ENCODE measurements at regions not wholly inside any gene's neighbourhood (a gene's known extent, or its start where the extent isn't known, plus 50 kb on each side); places are given as distances from the start of the nearest gene placed in this dataset.

DNA sequence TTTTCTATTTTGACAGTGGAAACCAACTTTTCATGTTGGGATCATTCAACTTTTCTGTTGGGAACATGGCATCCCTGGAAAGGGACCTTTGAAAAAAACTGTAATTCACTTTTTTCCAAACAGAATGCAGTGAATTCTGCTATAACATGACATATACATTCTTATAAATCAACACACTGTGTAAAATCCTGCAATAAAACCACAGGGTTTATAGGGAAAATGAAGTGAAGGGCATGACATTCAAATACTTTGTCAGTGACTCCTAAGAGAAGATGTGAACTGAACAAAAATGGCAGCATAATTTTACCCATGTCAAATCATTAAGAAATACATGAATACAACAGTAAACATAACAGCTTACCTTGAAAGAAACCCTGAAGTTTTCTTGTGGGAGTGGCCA lies 264.5 kb upstream of the ANKRD50 start:
- TF ChIP-seq, protein P1, sequence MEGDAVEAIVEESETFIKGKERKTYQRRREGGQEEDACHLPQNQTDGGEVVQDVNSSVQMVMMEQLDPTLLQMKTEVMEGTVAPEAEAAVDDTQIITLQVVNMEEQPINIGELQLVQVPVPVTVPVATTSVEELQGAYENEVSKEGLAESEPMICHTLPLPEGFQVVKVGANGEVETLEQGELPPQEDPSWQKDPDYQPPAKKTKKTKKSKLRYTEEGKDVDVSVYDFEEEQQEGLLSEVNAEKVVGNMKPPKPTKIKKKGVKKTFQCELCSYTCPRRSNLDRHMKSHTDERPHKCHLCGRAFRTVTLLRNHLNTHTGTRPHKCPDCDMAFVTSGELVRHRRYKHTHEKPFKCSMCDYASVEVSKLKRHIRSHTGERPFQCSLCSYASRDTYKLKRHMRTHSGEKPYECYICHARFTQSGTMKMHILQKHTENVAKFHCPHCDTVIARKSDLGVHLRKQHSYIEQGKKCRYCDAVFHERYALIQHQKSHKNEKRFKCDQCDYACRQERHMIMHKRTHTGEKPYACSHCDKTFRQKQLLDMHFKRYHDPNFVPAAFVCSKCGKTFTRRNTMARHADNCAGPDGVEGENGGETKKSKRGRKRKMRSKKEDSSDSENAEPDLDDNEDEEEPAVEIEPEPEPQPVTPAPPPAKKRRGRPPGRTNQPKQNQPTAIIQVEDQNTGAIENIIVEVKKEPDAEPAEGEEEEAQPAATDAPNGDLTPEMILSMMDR (IDR thresholded peaks at IDR 0.05; ENCODE audit: control extremely low read depth, extremely low read depth, low read depth, missing control alignments), result no peak
- ChIA-PET POLR2A (no interaction called here), CTCF (interaction anchor here (1.3 kb wide), 1 partner anchor 9 kb away, joined by 3 read pairs; no protein-coding TSS in a partner anchor)
- DNase-seq (ENCODE audit: extremely low spot score), result no peak

- DNase-seq (ENCODE audit: extremely low spot score), result no peak
- CTCF ChIA-PET, result no interaction called here
- TF ChIP-seq, protein P1 (IDR thresholded peaks at IDR 0.05; ENCODE audit: control extremely low read depth, extremely low read depth, low read depth, missing control alignments), result no peak
- POLR2A ChIA-PET, result no interaction called here
These were observed 261.6 kb upstream of the ANKRD50 start for GRCh38 chr4:124974152-124974551.

- TF ChIP-seq, protein P1 (IDR thresholded peaks at IDR 0.05; ENCODE audit: control extremely low read depth, extremely low read depth, low read depth, missing control alignments), result no peak
- CTCF ChIA-PET, result no interaction called here
- POLR2A ChIA-PET, result no interaction called here
- DNase-seq (ENCODE audit: extremely low spot score), result no peak
These were observed 261.2 kb upstream of the ANKRD50 start for GRCh38 chr4:124973716-124974115.

- TF ChIP-seq, protein P1 (IDR thresholded peaks at IDR 0.05; ENCODE audit: control extremely low read depth, extremely low read depth, low read depth, missing control alignments), result no peak
- DNase-seq (ENCODE audit: extremely low spot score), result no peak
- POLR2A ChIA-PET, result no interaction called here
- CTCF ChIA-PET, result no interaction called here
These were observed 257.5 kb upstream of the ANKRD50 start for GRCh38 chr4:124970011-124970410.

DNA sequence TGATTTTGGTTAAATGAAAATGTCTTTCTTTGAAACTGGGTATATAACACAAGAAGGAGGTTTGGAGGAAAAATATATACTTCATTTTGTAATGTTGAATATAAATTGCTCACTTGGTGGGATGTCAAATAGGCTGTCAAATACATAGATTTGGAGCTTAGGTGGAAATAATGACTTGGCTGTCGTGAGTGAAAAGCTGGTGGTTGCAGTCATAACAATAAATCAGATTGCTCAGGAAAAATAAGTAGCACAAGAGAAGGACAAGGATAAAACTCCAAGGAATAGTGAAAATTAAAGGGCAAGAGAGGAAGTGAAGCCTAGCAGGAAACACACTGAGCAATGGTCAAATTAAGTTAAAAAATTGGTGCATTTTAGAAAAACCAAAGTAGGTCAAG lies 253.0 kb upstream of the ANKRD50 start:
- no peak for DNase-seq (ENCODE audit: extremely low spot score)
- ChIA-PET CTCF (no interaction called here), POLR2A (no interaction called here)
- TF ChIP-seq, protein P1 (IDR thresholded peaks at IDR 0.05; ENCODE audit: control extremely low read depth, extremely low read depth, low read depth, missing control alignments), result no peak

DNA sequence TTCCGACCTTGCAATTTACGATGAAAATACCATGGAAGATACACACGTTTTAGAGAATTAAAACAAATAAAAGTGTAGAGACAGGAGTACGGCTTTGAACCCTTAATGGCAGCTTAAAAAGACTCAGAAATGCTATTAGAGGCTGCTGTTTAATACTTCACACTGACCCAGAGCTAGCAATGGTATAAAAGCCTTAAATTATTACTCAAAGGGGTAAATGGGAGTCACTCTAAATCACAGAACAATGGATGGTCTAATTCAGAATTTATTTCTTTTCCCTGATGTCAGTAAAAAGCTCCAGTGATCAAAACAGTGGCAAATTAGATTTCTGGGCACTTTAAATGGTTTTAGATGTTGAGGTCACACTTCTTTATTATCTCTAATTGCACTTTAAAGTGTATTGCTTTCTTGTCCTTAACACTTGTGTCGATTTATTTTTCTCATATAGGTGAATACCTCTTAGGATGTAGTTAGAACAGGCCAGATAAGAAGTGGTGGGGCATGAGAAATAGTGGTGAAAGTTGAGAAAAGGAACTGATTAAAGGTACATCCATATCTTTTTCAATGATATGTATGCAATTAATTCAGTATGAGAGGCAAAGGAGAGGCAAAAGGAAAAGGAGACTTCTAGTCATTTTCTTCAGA lies 252.4 kb upstream of the ANKRD50 start:
- POLR2A ChIA-PET, result no interaction called here
- CTCF ChIA-PET, result no interaction called here
- TF ChIP-seq, protein P1 (IDR thresholded peaks at IDR 0.05; ENCODE audit: control extremely low read depth, extremely low read depth, low read depth, missing control alignments), result no peak
- no peak for DNase-seq (ENCODE audit: extremely low spot score)

DNA sequence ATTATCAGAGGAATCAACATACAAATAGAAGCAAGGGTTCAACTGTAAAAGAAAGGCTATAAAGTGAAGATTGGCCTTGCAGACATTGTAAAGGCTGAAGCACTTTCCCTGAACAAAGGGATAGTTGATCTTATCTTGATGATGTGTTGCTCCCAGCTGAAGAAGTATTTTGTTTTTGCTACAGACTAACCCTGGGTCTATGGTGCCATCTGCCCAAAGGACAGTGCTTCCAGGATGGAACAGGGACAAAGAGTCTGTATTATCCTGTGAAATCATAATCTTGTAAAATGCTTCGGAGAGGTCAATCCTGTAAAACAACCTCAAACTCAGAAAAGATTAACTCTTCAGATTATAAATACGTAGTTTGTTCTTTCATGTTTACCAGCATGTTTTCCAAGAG lies 251.7 kb upstream of the ANKRD50 start:
- ChIA-PET CTCF (no interaction called here), POLR2A (no interaction called here)
- TF ChIP-seq, protein P1 (IDR thresholded peaks at IDR 0.05; ENCODE audit: control extremely low read depth, extremely low read depth, low read depth, missing control alignments), result no peak
- DNase-seq (ENCODE audit: extremely low spot score), result no peak

Data from GM10248 (cell line).